SK-N-MC (cell line): ENCODE measurements at regions not wholly inside any gene's neighbourhood (a gene's known extent, or its start where the extent isn't known, plus 50 kb on each side); places are given as distances from the start of the nearest gene placed in this dataset.

ENCODE experiments used
- DNase-seq: peaks from one replicate; pipeline ENCODE4 v3.0.0-alpha.2; 2011; ENCODE audit warnings: low read depth, low spot score
- H3K27ac ChIP-seq: fragments of 200-600 bp; sonication (generic); 2 replicates; pipeline ENCODE4 v1.5.1; 2016; ENCODE audit warnings: mixed run types
- H3K36me3 ChIP-seq: fragments of 200-600 bp; sonication (generic); 2 replicates; pipeline ENCODE4 v1.6.1; 2017; ENCODE audit warnings: antibody characterized with exemption, low read length, mixed read lengths; ENCODE audit not compliant: insufficient read depth
- H3K4me3 ChIP-seq: fragments of 200-600 bp; sonication (generic); 2 replicates; pipeline ENCODE4 v1.5.1; 2016
- H3K9ac ChIP-seq: fragments of 200-600 bp; sonication (generic); 2 replicates; pipeline ENCODE4 v1.8.0; 2017; ENCODE audit warnings: mixed run types, mixed read lengths; ENCODE audit not compliant: insufficient read length
- H3K9me3 ChIP-seq: fragments of 200-600 bp; sonication (generic); 2 replicates; pipeline ENCODE4 v1.6.1; 2017; ENCODE audit warnings: low read depth, mild to moderate bottlenecking, antibody characterized with exemption, low read length, moderate library complexity, mixed read lengths
- EZH2 ChIP-seq: fragments of 200-600 bp; sonication (generic); IDR thresholded peaks from one replicate; pipeline ENCODE4 v1.6.1; 2017; ENCODE audit warnings: antibody characterized with exemption
- FOXP2 ChIP-seq: optimal IDR thresholded peaks from 2 replicates; pipeline ENCODE3; 2011; ENCODE audit warnings: mild to moderate bottlenecking, moderate library complexity; ENCODE audit not compliant: insufficient read depth; ENCODE audit errors: extremely low read length, control extremely low read depth
- POLR2AphosphoS5 ChIP-seq: IDR thresholded peaks from 2 replicates; pipeline ENCODE4 v1.6.1; 2012; ENCODE audit warnings: mild to moderate bottlenecking, low read depth, low read length, borderline replicate concordance

GRCh38 chr20:11867291-11867919 is 50.3 kb upstream of the BTBD3 start:
- Histone ChIP-seq H3K36me3 (no peaks in the 10 kb centered on the region), H3K9me3 (no peaks in the 10 kb centered on the region), H3K27ac (no peak overlapping the region), H3K9ac (no peak overlapping the region), H3K4me3 (no peak overlapping the region)
- TF ChIP-seq POLR2AphosphoS5: no peak
- TF ChIP-seq FOXP2: no peak
- TF ChIP-seq EZH2: no peak
- DNase-seq: no peak
